Uterus (tissue), 2 donors: ENCODE measurements at regions not wholly inside any gene's neighbourhood (a gene's known extent, or its start where the extent isn't known, plus 50 kb on each side); places are given as distances from the start of the nearest gene placed in this dataset.

Experiments used
- POLR2A ChIP-seq, 2 donors: fragments of 450-650 bp; IDR thresholded peaks; one replicate each; pipeline ENCODE4 v1.6.1; 2016; ENCODE audit warnings: antibody characterized with exemption in 2 of 2, mild to moderate bottlenecking in 1 of 2, moderate library complexity in 1 of 2
- TF ChIP-seq, protein P1 (sequence below), 4 experiments: fragments of 200-600 bp in 2 of 4; fragments of 450-650 bp in 2 of 4; sonication (generic) in 2 of 4; IDR thresholded peaks; one replicate each; pipeline ENCODE4 v1.5.1; 2016 to 2019; ENCODE audit warnings: antibody characterized with exemption in 4 of 4, mild to moderate bottlenecking in 2 of 4, moderate library complexity in 1 of 4

DNA sequence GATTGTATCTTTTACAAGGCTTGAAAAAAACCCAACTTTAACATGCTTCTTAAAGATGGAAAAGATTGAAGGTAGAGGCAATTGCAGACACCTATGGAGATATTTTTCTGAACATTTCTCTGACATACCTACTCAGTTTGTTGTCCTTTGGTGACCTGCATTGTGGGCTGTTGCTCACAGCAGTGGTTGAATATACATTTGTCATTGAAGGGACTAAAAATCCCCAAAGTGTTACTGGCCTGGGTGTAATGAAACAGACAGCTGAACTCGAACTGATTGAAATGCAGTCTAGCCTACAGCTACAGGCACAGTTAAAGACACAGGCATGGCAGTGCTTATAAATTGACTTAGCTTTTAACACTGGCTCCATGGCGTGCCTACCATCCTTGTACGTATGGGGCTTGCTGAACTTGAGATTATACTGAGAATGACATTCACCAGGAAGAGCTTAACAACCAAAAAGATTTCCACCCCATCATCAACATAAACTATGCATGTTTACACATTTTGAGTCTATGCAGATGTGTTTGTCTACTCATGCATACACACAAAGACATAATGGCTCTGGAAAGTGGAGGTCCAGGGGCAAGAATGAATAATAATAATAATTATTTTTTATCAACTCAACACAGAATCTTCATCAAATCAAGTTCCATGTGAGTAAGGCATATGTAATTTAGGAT lies 83.2 kb upstream of the NOX3 start:
- TF ChIP-seq, protein P1, sequence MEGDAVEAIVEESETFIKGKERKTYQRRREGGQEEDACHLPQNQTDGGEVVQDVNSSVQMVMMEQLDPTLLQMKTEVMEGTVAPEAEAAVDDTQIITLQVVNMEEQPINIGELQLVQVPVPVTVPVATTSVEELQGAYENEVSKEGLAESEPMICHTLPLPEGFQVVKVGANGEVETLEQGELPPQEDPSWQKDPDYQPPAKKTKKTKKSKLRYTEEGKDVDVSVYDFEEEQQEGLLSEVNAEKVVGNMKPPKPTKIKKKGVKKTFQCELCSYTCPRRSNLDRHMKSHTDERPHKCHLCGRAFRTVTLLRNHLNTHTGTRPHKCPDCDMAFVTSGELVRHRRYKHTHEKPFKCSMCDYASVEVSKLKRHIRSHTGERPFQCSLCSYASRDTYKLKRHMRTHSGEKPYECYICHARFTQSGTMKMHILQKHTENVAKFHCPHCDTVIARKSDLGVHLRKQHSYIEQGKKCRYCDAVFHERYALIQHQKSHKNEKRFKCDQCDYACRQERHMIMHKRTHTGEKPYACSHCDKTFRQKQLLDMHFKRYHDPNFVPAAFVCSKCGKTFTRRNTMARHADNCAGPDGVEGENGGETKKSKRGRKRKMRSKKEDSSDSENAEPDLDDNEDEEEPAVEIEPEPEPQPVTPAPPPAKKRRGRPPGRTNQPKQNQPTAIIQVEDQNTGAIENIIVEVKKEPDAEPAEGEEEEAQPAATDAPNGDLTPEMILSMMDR (IDR thresholded peaks at IDR 0.05): no peak
- no peak for TF ChIP-seq POLR2A (IDR thresholded peaks at IDR 0.05)
